C4-2B (cell line): ENCODE measurements at regions not wholly inside any gene's neighbourhood (a gene's known extent, or its start where the extent isn't known, plus 50 kb on each side); places are given as distances from the start of the nearest gene placed in this dataset.

Experiments
- H3K27ac ChIP-seq: fragments of 450-650 bp; 2 replicates; pipeline ENCODE4 v1.5.1; 2017
- ZFX ChIP-seq: fragments of 450-650 bp; IDR thresholded peaks from 2 replicates; pipeline ENCODE4 v1.6.1; 2017
- TF ChIP-seq, protein P1 (sequence below): fragments of 450-650 bp; conservative IDR thresholded peaks from 2 replicates; pipeline ENCODE4 v1.5.1; 2017; ENCODE audit warnings: mild to moderate bottlenecking

DNA sequence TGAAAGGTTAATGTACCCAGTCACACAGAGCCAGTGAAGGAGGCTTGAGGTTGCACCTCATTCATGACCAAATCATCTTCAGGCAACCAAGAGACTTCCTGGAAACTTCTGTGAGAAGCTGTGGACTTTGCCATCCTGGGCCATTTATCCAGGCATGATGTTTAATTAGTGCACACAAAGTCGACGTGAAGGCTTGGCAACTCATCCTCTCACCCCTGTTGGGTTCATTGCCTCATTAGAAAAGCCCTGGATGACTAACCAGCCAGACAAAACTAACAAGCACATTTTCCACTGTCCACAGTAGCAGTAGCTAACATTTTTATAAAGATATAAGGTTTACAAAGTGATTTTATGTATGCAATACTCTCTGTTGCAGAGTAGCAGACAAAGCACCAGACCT is 65.7 kb upstream of the ZNF462 start:
- TF ChIP-seq, protein P1, sequence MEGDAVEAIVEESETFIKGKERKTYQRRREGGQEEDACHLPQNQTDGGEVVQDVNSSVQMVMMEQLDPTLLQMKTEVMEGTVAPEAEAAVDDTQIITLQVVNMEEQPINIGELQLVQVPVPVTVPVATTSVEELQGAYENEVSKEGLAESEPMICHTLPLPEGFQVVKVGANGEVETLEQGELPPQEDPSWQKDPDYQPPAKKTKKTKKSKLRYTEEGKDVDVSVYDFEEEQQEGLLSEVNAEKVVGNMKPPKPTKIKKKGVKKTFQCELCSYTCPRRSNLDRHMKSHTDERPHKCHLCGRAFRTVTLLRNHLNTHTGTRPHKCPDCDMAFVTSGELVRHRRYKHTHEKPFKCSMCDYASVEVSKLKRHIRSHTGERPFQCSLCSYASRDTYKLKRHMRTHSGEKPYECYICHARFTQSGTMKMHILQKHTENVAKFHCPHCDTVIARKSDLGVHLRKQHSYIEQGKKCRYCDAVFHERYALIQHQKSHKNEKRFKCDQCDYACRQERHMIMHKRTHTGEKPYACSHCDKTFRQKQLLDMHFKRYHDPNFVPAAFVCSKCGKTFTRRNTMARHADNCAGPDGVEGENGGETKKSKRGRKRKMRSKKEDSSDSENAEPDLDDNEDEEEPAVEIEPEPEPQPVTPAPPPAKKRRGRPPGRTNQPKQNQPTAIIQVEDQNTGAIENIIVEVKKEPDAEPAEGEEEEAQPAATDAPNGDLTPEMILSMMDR: no peak
- no peak for TF ChIP-seq ZFX
- no peak overlapping the region for H3K27ac ChIP-seq

DNA sequence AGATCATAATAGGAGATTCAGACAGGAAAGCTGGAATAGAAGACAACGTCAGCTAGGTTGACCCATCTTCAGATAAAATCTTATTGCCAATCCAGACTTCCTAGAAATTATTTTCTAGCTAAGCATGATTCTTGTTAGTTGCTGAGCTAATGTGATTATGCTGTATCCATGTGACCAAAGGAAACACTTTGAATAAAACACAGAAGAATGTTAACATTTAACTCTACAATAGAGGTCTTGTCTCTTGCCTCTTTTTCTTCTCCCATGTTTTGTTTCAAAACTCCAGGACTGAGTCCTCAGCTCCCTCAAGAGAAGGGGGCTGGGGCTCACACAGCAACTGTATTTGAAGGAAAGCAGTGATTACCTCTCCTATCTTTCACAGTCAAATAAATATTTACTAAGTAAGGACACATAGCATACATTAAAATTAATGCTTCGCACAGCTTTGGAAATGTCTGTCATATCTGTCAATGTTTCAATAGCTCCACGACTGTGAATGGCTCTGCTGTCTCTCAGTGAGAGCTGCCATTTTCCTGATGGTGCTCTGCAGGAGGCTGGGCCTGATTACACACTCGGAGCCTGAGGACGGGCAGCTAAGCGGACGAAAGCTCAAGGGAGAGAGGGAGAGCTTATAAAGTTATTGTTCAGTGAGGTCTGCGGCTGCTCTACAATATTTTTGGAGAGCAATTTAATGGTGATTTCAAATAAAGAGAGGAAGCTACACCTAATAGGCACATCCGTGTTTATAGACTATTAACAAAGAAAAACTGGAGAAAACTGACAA is 64.8 kb upstream of the ZNF462 start:
- H3K27ac ChIP-seq: no peak overlapping the region
- TF ChIP-seq, protein P1: no peak
- TF ChIP-seq ZFX: no peak

DNA sequence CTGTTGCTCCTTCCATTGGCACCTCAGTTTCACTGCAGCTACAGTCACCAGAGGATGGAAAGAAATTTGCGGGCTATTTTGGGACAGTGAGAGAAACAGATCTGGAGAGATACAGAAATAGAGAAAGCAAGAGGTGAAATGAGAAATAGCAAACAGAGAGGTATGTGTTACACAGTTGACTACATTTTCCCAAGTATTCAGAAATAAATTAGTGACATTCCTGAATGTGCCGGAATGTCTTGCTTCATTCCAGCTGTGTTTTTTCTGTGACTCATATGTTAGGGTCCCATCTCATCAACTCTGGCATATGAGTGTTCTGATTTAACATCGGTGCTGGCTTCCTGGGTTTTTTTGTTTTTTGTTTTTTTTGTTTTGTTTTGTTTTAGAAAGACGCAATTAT is 63.8 kb upstream of the ZNF462 start:
- TF ChIP-seq ZFX: no peak
- TF ChIP-seq, protein P1: no peak
- no peak overlapping the region for H3K27ac ChIP-seq

DNA sequence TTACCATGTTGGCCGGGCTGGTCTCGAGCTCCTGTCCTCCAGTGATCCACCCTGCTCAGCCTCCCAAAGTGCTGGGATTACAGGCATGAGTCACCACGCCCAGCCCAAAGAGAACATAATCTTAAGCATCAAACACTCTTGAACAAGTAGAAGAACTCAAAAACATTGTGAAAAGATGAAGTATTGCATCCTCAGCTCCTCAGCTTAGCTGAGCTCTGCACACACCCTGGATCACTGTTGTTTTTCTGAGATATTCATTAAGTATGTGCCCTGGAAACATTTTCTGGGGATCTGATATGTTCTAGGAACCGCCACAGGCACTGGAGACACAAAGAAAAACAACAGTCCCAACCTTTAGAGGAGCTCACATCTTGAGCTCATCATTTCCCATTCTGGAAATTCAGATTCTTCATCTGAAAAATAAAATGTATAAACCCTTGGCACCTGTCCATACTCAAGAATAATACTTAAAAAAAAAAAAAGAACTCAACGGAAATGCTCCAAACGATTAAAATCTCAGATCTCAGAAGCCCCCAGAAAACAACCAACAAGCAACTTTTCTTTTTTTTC is 62.2 kb upstream of the ZNF462 start:
- TF ChIP-seq ZFX: no peak
- TF ChIP-seq, protein P1: no peak
- no peak overlapping the region for H3K27ac ChIP-seq

DNA sequence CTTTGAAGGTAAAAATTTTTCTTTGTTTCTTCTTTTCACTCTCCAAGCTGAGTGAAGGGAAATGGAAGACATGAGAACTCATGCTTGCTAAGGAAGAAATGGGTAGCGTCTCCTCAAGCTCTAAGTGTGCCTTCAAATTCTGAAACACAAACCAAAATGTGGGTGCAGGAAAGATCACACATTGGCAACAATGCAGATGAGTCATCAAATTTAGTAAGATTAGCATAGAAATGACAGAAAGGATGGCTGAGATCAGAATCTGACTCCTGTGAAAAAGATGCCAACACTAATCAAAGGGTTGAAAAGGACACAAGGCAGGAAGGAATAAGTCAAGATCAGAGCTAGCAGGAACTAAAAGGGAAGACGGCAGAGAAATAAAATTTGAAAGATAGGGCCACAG is 61.1 kb upstream of the ZNF462 start:
- no peak overlapping the region for H3K27ac ChIP-seq
- TF ChIP-seq, protein P1: no peak
- TF ChIP-seq ZFX: no peak
